GM12878 (cell line): ENCODE measurements at regions not wholly inside any gene's neighbourhood (a gene's known extent, or its start where the extent isn't known, plus 50 kb on each side); places are given as distances from the start of the nearest gene placed in this dataset.

Experiments used
- ATAC-seq: fragments of 200-7000 bp; cut with Tn5 transposase; 3 replicates; pipeline ENCODE4 v1.9.1; 2020; ENCODE audit warnings: mild to moderate bottlenecking, moderate library complexity
- BruUV-seq: library from RNA; stranded (reverse); fragments of 400-500 nt; replicated peaks from 2 replicates; lab custom pipeline; 2021; lab: Mats Ljungman, UMichigan
- CTCF ChIA-PET: fragments of 300-600 bp; sonication (Branson Sonifier 250); formaldehyde crosslinking; extraction: SDS; loops from one replicate; lab custom pipeline; 2021; ENCODE audit warnings: inconsistent platforms; lab: Yijun Ruan, JAX
- POLR2A ChIA-PET: fragments of 350-600 bp; formaldehyde crosslinking; extraction: SDS; loops from one replicate; lab custom pipeline; 2021; ENCODE audit warnings: inconsistent platforms; lab: Charles Lee
- RAD21 ChIA-PET: fragments of 300-600 bp; sonication (Branson Sonifier 250); formaldehyde crosslinking; loops from one replicate; lab custom pipeline; 2023; ENCODE audit warnings: antibody characterized with exemption; ENCODE audit not compliant: unreplicated experiment; lab: Charles Lee
- SMC1A ChIA-PET: fragments of 300-600 bp; sonication (Branson Sonifier 250); formaldehyde crosslinking; loops from one replicate; lab custom pipeline; 2023; ENCODE audit not compliant: unreplicated experiment, uncharacterized antibody; lab: Charles Lee
- DNase-seq: peaks from one replicate; pipeline ENCODE4 v3.0.0-alpha.2; 2011; ENCODE audit warnings: low read depth, low spot score
- FAIRE-seq: peaks from 3 replicates; lab custom pipeline; 2011; peaks lifted over from hg19 to GRCh38; lab: Jason Lieb, UNC
- H2AFZ ChIP-seq: 2 replicates; pipeline ENCODE4 v1.6.0; 2011; ENCODE audit warnings: low read depth, low read length, control low read depth; ENCODE audit not compliant: control insufficient read depth
- H3K27ac ChIP-seq: 2 replicates; pipeline ENCODE4 v1.5.1; 2011; ENCODE audit warnings: control low read depth; ENCODE audit not compliant: control insufficient read depth, insufficient read depth
- H3K27me3 ChIP-seq, 2 experiments: replicated peaks in 1 of 2; 2 replicates each; pipeline versions ENCODE4 v1.6.0 to v1.6.1; 2011; ENCODE audit warnings: low read length in 1 of 2; ENCODE audit not compliant: control insufficient read depth in 2 of 2, insufficient read depth in 2 of 2
- H3K36me3 ChIP-seq, 2 experiments: 2 replicates each; pipeline ENCODE4 v1.5.1; 2011; ENCODE audit warnings: low read length in 1 of 2; ENCODE audit not compliant: control insufficient read depth in 2 of 2, insufficient read depth in 2 of 2
- H3K4me1 ChIP-seq: 2 replicates; pipeline ENCODE4 v1.6.1; 2011; ENCODE audit warnings: mild to moderate bottlenecking, low read length, moderate library complexity, mixed read lengths; ENCODE audit not compliant: control insufficient read depth, insufficient read depth
- H3K4me2 ChIP-seq: 2 replicates; pipeline ENCODE4 v1.6.0; 2011; ENCODE audit warnings: control low read depth; ENCODE audit not compliant: control insufficient read depth, insufficient read depth
- H3K4me3 ChIP-seq: fragments of 200-600 bp; sonication (generic); 2 replicates; pipeline ENCODE4 v1.5.1; 2016
- H3K79me2 ChIP-seq: 2 replicates; pipeline ENCODE4 v1.6.0; 2011; ENCODE audit warnings: low read length; ENCODE audit not compliant: control insufficient read depth, insufficient read depth
- H3K9ac ChIP-seq: 2 replicates; pipeline ENCODE4 v1.8.0; 2011; ENCODE audit warnings: low read length, control low read depth, mixed read lengths; ENCODE audit not compliant: control insufficient read depth, insufficient read depth
- H3K9me3 ChIP-seq: replicated peaks from 3 replicates; pipeline ENCODE4 v1.5.1; 2011; ENCODE audit warnings: mild to moderate bottlenecking, low read length; ENCODE audit not compliant: control insufficient read depth, insufficient read depth
- H4K20me1 ChIP-seq: 2 replicates; pipeline ENCODE4 v1.6.0; 2011; ENCODE audit not compliant: control insufficient read depth, insufficient read depth
- BCLAF1 ChIP-seq: fragments of 450-650 bp; IDR thresholded peaks from 2 replicates; pipeline ENCODE4 v1.6.1; 2017; ENCODE audit warnings: antibody characterized with exemption, mild to moderate bottlenecking, moderate library complexity
- DPF2 ChIP-seq: fragments of 450-650 bp; IDR thresholded peaks from 2 replicates; pipeline ENCODE4 v1.6.1; 2017; ENCODE audit warnings: mild to moderate bottlenecking
- EP300 ChIP-seq, 2 experiments: fragments of 150-350 bp in 1 of 2; IDR thresholded peaks; 2 replicates each; pipeline ENCODE4 v1.6.1; 2011 to 2012; ENCODE audit warnings: low read depth in 2 of 2, low read length in 2 of 2, borderline replicate concordance in 1 of 2, improper control_type of control experiment in 1 of 2, inconsistent platforms in 1 of 2; ENCODE audit not compliant: control insufficient read depth in 1 of 2
- IKZF2 ChIP-seq, 2 experiments: fragments of 450-650 bp; IDR thresholded peaks; 2 replicates each; pipeline ENCODE4 v1.6.1; 2017; ENCODE audit warnings: mild to moderate bottlenecking in 2 of 2, moderate library complexity in 2 of 2
- NR2F1 ChIP-seq: fragments of 450-650 bp; conservative IDR thresholded peaks from 2 replicates; pipeline ENCODE4 v1.6.1; 2017; ENCODE audit warnings: mild to moderate bottlenecking
- POLR2A ChIP-seq: IDR thresholded peaks from 2 replicates; pipeline ENCODE4 v1.6.1; 2011; ENCODE audit warnings: low read depth, mild to moderate bottlenecking, low read length
- SMARCA5 ChIP-seq: fragments of 450-650 bp; IDR thresholded peaks from 2 replicates; pipeline ENCODE4 v1.6.1; 2017; ENCODE audit warnings: mild to moderate bottlenecking
- ZNF217 ChIP-seq: fragments of 450-650 bp; IDR thresholded peaks from 2 replicates; pipeline ENCODE4 v1.6.1; 2017; ENCODE audit warnings: antibody characterized with exemption, mild to moderate bottlenecking
- in situ Hi-C: fragments of 300-500 bp; cut with MboI; formaldehyde crosslinking; loops from 9 replicates; pipeline ENCODE4 v1.14.3; 2018; ENCODE audit warnings: mixed read lengths
- intact Hi-C: fragments of 100-400 bp; cut with micrococcal nuclease; formaldehyde crosslinking; loops from one replicate; pipeline ENCODE4 v1.14.2; 2022; ENCODE audit not compliant: unreplicated experiment

GRCh38 chr4:171461191-171461590, 352.0 kb upstream of the GALNTL6 start:
- H3K27ac ChIP-seq, result no peak overlapping the region
- H3K9ac ChIP-seq, result no peak overlapping the region
- no peak overlapping the region for H3K4me3 ChIP-seq
- TF ChIP-seq SMARCA5, result no peak
- TF ChIP-seq EP300 (IDR thresholded peaks at IDR 0.05; ENCODE audit: borderline replicate concordance in 1 of 2, control insufficient read depth in 1 of 2, low read depth in 2 of 2, low read length in 2 of 2), result no peak
- no peak for TF ChIP-seq DPF2
- TF ChIP-seq ZNF217, result no peak
- TF ChIP-seq BCLAF1, result no peak
- no peak for TF ChIP-seq IKZF2 (IDR thresholded peaks at IDR 0.05)
- TF ChIP-seq POLR2A, result no peak
- TF ChIP-seq NR2F1, result no peak
- DNase-seq, result no peak
- no peak overlapping the region for H3K4me2 ChIP-seq
- POLR2A ChIA-PET, result interaction anchor here (0.6 kb wide), 1 partner anchor 18 kb away, joined by 3 read pairs; no protein-coding TSS in a partner anchor
- no peaks in the 10 kb centered on the region for H3K36me3 ChIP-seq
- no peaks in the 10 kb centered on the region for H4K20me1 ChIP-seq
- H3K27me3 ChIP-seq, result no peaks in the 10 kb centered on the region
- no peaks in the 10 kb centered on the region for H3K4me1 ChIP-seq
- ATAC-seq, result no peak
- H2AFZ ChIP-seq, result no peak overlapping the region
- intact Hi-C loops (no loop called here), in situ Hi-C loops (no loop called here)
- H3K9me3 ChIP-seq, result no peaks in the 10 kb centered on the region
- no peak for FAIRE-seq
- CTCF ChIA-PET, result no interaction called here
- RAD21 ChIA-PET, result no interaction called here
- SMC1A ChIA-PET, result no interaction called here
- BruUV-seq, result no TSS peak
- H3K79me2 ChIP-seq, result no peaks in the 10 kb centered on the region
